NCI-H2081 (cell line): ENCODE measurements at regions not wholly inside any gene's neighbourhood (a gene's known extent, or its start where the extent isn't known, plus 50 kb on each side); places are given as distances from the start of the nearest gene placed in this dataset.
A peak's percentile ranks its signal among the peaks of the same experiment; 100 is the strongest.

Experiments
- DNase-seq, 2 experiments: peaks; one replicate each; lab custom pipeline; 2025; lab: John Stamatoyannopoulos, UW

DNA sequence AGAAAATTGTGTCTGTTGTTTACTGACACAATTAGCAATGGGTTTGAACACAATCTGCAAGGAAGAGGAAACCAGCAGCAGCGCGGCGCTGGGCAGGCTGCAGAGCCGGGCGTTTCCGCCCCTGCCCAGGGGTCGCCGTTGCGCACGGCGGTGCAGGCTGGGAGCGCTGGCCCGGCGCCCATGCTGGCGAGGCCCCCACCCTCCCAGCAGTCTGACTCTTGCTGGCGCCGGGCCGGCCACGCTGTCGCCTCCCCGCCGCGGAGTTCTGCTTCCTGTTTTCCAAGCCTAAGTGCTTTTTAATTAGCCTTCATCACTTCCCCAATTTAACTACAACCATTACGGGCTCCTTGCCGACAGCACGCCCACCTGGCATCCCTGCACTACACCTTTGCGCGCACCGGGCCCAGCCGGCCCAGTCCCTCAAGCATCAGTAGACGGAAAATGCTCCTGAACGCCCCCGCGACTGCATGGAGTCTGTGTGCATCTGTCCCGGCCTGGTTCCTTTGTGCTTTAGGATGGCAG is 212.1 kb downstream of the GXYLT1 start:
- peak; percentile 96 to 98 for DNase-seq

GRCh38 chr12:41930866-41931437 is 213.7 kb downstream of the GXYLT1 start:
- no peak for DNase-seq

GRCh38 chr12:41924111-41924510 is 220.6 kb downstream of the GXYLT1 start:
- no peak for DNase-seq

GRCh38 chr12:41923351-41923750 is 221.3 kb downstream of the GXYLT1 start:
- DNase-seq = no peak

DNA sequence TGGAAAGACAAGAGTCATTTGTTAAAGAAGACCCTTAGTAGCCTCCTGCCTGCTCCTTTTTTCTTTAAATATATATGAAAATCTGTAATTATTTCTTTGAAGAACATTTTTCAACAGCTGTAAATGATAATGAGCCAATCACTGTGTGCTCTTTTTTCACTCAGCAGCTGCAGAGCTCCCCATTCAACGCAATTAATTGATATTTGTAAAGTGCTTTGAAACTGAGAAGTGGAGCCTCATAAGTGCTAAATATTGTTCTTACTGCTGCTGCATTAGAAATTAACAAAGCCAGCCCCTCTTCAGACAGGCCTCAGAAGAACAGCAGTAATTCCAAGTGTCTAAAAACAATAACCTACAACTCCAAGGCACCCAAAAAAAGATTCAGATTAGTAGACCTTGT is 224.3 kb downstream of the GXYLT1 start:
- peak in 1 of 2 experiments; percentile 71 for DNase-seq

DNA sequence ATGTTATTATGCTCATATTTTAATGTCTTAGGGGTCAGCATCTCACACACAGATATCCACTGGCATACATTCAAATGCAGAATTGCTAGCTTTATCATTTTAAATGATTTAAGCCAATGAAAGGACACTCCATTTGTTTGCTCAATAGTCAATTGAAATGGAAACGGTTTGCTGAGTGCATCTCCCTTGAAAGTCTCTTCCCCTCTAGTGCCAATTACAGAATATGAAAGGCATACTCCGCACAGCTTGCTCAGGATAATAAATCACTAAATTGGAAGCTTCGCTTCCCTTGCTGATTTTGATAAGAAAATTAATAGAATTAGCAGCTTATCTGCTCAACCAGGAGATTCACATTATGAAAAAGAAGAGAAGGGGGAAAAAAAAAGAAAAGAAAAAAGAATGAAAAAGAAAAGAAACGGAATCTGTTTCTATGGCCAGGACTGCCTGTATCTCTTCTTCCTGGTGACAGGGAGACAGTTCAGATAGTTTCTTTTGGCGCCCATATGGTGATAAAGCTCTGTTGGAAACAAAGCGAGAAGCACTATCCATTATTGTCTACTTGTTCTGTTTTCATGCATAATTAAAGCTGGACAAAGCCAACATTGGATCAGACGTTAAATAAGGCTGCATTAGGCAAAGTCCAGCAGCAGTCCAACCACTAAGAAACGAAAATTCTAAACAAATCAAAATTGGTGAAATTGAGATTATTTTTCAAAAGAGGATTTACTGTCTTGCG is 225.0 kb downstream of the GXYLT1 start:
- DNase-seq = peak; percentile 39 to 86

DNA sequence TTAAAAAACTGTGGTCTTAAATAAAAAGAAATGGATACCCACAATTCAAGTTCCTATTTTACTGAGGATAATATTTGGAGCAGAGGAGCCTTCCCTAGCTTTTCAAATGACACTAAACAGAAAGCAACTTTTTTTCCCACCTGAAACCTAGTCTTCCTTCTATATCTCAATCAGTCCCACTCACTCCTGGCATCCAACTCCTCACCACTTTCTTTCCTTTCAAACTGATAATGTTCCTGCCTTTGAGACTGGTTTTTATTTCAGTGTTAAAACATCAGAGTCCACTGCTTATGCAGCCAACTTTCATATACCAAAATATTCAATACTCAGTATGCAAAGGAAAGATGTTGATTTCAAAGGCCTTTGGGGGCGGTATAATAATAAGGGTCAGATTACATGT is 225.6 kb downstream of the GXYLT1 start:
- DNase-seq = no peak

DNA sequence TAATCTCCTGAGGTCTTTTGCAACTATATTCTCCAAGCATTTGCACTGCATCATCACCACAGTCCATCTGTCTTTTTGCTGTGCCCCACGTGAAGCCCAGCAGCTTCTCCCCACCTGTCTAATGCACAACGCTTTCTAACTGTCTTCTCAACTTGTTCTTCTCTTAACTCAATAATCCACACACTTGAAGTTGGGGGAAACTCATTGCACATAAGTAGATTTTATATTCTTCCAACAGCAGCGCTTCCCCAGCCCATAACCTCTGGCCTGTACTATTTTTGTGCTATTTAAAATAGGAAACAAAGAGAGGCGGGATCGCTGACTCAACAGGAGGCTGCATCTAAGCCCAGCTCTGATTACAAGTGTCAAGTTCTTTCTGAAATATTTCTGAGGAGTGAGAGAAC is 226.7 kb downstream of the GXYLT1 start:
- no peak for DNase-seq

DNA sequence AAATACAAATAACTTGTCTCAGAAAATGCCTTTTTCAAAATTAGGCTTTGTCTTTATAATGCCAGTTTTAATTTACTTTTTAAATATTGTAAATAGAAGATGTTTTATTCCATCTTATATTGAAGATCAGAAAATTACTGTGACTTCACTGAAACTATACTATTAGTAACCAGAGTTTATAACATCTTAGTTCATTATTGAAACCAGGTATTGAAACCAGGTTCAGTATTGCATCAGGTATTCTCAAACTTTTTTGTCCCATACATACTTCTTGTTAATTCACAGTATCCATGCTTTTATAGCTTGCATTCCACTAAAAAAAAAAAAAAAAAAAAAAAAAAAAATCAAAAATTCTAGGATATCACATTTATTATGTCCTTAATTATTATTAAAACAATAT is 227.5 kb downstream of the GXYLT1 start:
- DNase-seq = no peak

- DNase-seq = no peak
Observed at GRCh38 chr12:41910578-41911320, 233.9 kb downstream of the GXYLT1 start.

DNA sequence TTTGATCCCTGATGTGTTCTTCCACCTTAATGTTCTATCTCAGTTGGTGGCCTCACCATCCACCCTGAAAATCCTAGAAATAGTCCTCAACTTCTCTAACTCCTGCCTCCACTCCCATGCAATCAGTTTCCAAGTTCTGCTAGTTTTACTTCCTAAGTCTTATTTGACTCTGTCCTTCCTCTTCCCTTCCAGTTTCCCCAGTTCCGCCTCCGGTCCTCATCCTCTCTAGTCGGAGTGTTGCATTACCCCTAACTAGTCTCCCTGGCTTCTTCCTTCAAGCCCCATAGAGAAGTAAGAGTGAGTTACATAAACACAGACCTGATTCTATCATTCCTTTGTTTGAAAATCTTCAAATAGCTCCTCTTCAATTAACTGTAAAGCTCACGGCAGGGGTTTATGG is 236.5 kb downstream of the GXYLT1 start:
- DNase-seq = no peak

DNA sequence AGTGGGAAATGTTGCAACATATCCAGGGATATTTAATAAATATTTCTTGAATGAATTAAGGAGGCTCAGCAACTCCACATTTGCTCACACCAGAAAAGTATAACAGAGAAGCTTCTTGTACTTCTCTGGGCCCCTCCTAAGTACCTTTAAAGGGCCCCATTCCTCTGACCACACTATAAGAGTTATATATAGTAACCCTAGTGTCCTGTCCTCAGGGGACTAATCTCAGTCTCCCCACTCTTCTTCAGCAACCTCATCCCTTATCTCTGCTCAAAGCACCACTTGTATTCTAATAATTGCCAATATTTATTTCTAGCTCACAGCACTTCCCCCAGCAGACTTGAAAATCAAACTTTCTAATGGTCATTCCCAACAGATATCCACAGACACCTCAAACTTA is 237.1 kb downstream of the GXYLT1 start:
- no peak for DNase-seq

- no peak for DNase-seq
Observed at GRCh38 chr12:41907021-41907420, 237.7 kb downstream of the GXYLT1 start.

DNA sequence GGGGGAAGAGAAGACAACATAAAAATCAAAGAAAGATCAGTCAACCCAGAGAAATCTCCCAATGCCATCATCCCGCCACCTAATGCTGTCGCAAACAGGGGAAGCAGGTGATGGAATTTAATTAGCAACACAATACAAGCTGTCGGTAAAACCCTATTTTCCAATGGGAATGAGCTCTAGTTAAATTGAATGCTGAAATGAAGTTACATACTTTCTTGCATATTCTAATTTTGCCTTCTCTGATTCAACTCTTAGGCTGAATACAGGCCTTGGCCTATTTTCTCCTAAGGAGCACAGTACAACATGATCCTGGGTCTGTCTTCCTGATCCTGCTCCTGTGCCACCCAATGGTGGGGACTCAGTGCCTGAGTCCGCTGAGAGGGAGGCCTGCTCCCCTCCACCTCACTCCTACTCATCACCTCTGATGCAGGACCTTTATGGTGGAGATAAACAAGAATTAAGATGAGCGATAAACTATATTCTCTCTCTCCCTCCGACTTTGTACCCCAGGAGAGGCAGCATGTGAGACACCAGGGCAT is 238.8 kb downstream of the GXYLT1 start:
- no peak for DNase-seq

- no peak for DNase-seq
Observed at GRCh38 chr12:41905073-41905758, 239.5 kb downstream of the GXYLT1 start.

DNA sequence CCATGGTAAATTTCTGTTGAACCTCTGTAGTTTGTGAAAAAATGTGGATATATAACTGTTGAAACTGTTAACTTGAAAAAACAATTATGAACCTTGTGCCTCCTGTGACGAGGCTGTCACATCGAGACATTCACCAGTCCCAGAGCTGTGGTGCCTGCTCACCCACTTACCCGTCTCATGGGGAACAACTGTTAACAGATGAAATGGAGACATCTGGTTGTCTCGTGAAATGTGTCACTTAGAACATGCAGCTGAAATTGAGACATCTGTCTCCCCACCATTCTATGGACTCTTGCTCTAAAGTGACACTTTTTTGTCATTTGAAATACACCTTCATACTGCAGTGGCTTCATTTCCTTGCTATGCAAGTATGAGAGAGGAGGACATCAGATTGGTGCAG is 240.6 kb downstream of the GXYLT1 start:
- DNase-seq = no peak

GRCh38 chr12:41903014-41903708 is 241.5 kb downstream of the GXYLT1 start:
- no peak for DNase-seq

DNA sequence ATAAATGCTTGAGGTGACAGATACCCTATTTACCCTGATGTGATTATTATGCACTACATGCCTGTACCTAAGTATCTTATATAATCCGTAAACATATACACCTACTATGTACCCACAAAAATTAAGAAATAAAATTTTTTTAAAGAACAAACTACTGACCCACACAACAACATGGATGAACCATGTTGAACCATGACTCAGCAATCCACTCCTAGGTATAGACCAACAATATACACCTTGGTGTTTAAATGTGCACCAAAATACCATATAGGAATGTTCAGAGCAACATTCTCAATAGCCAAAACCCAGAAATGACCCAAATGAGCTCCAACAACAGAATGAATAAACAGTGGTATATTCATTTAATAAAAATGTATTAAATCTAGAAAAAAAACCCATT is 245.1 kb downstream of the GXYLT1 start:
- DNase-seq = no peak

DNA sequence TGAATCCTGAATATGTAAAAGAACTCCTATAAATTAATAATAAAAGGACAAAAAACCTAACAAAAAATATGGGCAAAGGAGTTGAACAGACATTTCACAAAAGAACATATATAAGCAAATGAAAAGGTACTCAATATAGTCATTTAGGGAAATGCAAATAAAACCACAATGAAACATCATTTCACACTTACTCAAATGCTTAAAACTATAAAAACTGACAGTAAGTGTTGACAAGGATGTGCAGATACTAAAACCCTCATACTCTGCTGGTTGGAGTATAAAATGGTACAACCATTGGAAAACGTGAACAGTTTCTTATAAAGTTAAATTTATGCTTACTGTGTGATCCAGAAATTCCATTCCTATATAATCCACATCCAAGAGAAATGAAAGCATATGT is 247.1 kb downstream of the GXYLT1 start:
- no peak for DNase-seq

DNA sequence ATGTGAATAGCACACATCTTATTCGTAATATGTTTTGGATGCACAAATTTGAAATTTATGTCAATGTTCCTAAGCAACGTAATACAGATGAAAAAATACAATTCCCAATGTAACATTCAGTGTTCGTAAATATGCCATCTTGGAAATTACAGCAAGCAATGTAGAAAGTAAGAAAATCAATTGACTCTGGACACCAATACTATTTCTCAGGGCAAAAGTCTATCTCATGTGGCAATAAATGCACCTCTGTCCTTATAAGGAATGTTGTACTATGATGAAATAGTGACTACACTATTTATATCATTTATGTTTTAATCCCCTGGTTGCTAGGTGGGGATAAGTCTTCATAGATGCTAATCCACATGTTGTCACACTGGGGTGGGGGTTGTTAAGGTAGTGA is 251.2 kb downstream of the GXYLT1 start:
- DNase-seq = no peak

DNA sequence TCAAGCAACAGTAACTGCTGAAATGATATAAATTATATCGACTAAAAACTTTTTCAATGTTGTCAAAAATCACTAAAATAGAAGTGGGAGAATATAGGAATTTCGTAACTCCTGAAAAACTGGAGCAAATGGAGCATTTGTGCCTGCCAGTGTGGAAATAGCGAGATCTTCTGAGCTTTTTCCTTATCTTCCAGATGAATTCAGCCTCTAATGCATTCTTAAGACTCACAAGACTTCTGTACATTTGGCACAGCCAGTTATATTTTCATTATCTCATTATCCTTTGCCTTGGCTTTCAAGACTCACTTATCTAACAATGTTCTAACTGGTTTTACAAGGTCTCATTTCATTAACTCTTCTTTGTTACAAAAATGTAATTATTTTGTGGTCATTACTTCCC is 252.4 kb downstream of the GXYLT1 start:
- no peak for DNase-seq

DNA sequence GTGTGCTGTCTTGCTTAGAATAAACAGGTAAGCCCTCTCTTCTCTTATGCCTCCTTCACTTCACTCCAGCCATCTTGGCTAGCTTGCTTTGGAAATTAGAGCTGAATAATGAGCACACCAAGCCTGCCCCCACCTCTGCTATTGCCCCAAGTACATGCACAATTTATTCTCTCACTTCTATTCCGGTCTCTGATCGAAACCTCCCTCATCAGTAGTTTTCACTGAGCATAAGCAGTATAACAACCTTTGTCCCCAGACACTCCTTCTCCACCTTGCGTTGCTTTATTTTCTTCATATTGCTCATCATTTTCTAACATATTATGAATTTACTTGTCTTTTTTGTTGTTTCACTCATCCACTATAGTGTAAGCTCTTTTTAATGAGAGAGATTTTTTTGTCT is 253.4 kb downstream of the GXYLT1 start:
- DNase-seq = no peak
